ENCODE measurements at regions not wholly inside any gene's neighbourhood (a gene's known extent, or its start where the extent isn't known, plus 50 kb on each side); places are given as distances from the start of the nearest gene placed in this dataset.

DNA sequence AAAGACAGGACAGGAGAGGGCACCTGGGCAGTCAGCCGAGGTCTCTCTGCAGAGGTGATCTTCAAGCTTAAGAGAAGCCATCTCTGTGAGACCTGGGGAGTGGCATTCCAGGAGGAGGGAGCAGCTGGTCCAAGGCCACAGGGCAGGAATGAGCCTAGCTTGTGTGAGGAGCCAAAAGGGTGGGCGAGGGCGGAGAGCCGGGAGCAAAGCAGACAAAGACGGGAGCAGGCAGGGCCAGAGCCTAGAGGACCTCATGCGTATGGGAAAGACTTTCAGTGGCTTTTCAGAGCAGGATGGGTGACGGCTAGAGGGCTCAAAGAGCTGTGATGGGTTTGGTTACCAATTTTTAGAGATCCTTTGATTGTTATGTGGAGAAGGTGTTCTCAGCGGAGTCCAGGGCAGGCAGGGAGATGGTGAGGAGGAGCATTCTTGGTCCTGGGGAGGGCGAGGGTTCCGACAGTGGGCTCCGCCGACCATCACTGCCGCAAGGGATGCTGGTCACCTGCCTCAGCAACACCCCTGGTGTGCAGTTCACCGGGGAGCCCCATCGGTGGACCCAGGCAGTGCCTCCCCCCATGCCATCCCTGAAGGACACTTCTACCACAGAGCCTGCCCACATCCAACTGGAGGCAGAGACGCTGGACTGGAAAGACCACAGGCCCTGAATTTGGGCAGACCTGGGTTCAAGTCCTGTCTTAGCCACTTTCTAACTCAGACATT lies 122.9 kb upstream of the IRF2BP2 start:
- TF ChIP-seq TAF1 (IDR thresholded peaks at IDR 0.05; ENCODE audit: borderline replicate concordance, low read depth, low read length) (no peak), POLR2A (IDR thresholded peaks at IDR 0.05; ENCODE audit: low read depth, low read length) (no peak)
